ENCODE measurements at regions not wholly inside any gene's neighbourhood (a gene's known extent, or its start where the extent isn't known, plus 50 kb on each side); places are given as distances from the start of the nearest gene placed in this dataset.

- no peak for TF ChIP-seq CTCF (conservative IDR thresholded peaks at IDR 0.05)
- TF ChIP-seq ZFX (IDR thresholded peaks at IDR 0.05) = no peak
- no peak overlapping the region for H3K27ac ChIP-seq
Measured at GRCh38 chr4:45985038-45985437, 138.8 kb downstream of the GABRG1 start.

- H3K27ac ChIP-seq = no peak overlapping the region
- TF ChIP-seq CTCF (conservative IDR thresholded peaks at IDR 0.05) (peak; percentile 42), ZFX (IDR thresholded peaks at IDR 0.05) (no peak)
Measured at GRCh38 chr4:45971108-45971507, 152.7 kb downstream of the GABRG1 start.

GRCh38 chr4:45957353-45957752 lies 166.5 kb downstream of the GABRG1 start:
- no peak for TF ChIP-seq CTCF (conservative IDR thresholded peaks at IDR 0.05)
- H3K27ac ChIP-seq = no peak overlapping the region

GRCh38 chr4:45954276-45954675 lies 169.6 kb downstream of the GABRG1 start:
- TF ChIP-seq ZFX (IDR thresholded peaks at IDR 0.05) (no peak), CTCF (conservative IDR thresholded peaks at IDR 0.05) (no peak)
- no peak overlapping the region for H3K27ac ChIP-seq

- TF ChIP-seq ZFX (IDR thresholded peaks at IDR 0.05) (no peak), CTCF (conservative IDR thresholded peaks at IDR 0.05) (no peak)
- H3K27ac ChIP-seq = no peak overlapping the region
Measured at GRCh38 chr4:45951153-45951552, 172.7 kb downstream of the GABRG1 start.

GRCh38 chr4:45946699-45947098 lies 177.2 kb downstream of the GABRG1 start:
- H3K27ac ChIP-seq = no peak overlapping the region
- TF ChIP-seq CTCF (conservative IDR thresholded peaks at IDR 0.05) = no peak
- TF ChIP-seq ZFX (IDR thresholded peaks at IDR 0.05) = no peak

- no peak overlapping the region for H3K27ac ChIP-seq
- TF ChIP-seq ZFX (IDR thresholded peaks at IDR 0.05) (no peak), CTCF (conservative IDR thresholded peaks at IDR 0.05) (peak; percentile 41)
Measured at GRCh38 chr4:45944000-45944399, 179.9 kb downstream of the GABRG1 start.
